Activated naive CD4-positive, alpha-beta T cell treated with anti-CD3 and anti-CD28 coated beads for 36 hours (primary cell): ENCODE measurements at regions not wholly inside any gene's neighbourhood (a gene's known extent, or its start where the extent isn't known, plus 50 kb on each side); places are given as distances from the start of the nearest gene placed in this dataset.
"Not testable (repeated sequence)": the region's sequence is repeated elsewhere in the genome, so short reads cannot be mapped to it uniquely, and the experiment has no call there.

ENCODE experiments used
- CTCF ChIA-PET: fragments of 350-600 bp; sonication (Branson Sonifier 250); formaldehyde crosslinking; loops from one replicate; lab custom pipeline; 2021; ENCODE audit warnings: antibody characterized with exemption; lab: Charles Lee
- DNase-seq: peaks from one replicate; pipeline ENCODE4 v3.0.0-alpha.2; 2020
- H3K27ac Mint-ChIP-seq: one replicate; pipeline ENCODE4 v1.8.0; 2021; ENCODE audit warnings: mild to moderate bottlenecking, mixed read lengths
- H3K27me3 Mint-ChIP-seq: one replicate; pipeline ENCODE4 v1.8.0; 2021; ENCODE audit warnings: low read depth, mixed read lengths
- H3K36me3 Mint-ChIP-seq: one replicate; pipeline ENCODE4 v1.8.0; 2021; ENCODE audit warnings: low read depth, mixed read lengths
- H3K4me1 Mint-ChIP-seq: one replicate; pipeline ENCODE4 v1.8.0; 2021; ENCODE audit warnings: low read depth, mixed read lengths
- H3K4me3 Mint-ChIP-seq: one replicate; pipeline ENCODE4 v1.8.0; 2021; ENCODE audit warnings: mild to moderate bottlenecking, moderate library complexity, mixed read lengths
- H3K9me3 Mint-ChIP-seq: one replicate; pipeline ENCODE4 v1.8.0; 2021; ENCODE audit warnings: mixed read lengths
- intact Hi-C: fragments of 100-400 bp; cut with micrococcal nuclease; formaldehyde crosslinking; loops from one replicate; pipeline ENCODE4 v1.15.1; 2023

GRCh38 chr2:183866666-183867065 lies 731.7 kb upstream of the ZNF804A start:
- Mint-ChIP-seq H3K9me3 (peaks cover 3% of the 10 kb centered on the region), H3K27ac (no peak overlapping the region), H3K4me1 (no peaks in the 10 kb centered on the region), H3K36me3 (no peaks in the 10 kb centered on the region), H3K4me3 (no peak overlapping the region), H3K27me3 (no peaks in the 10 kb centered on the region)
- no peak for DNase-seq
- intact Hi-C loops, result no loop called here
- CTCF ChIA-PET, result no interaction called here

- Mint-ChIP-seq H3K4me3 (no peak overlapping the region), H3K4me1 (no peaks in the 10 kb centered on the region), H3K36me3 (no peaks in the 10 kb centered on the region), H3K9me3 (peaks cover 3% of the 10 kb centered on the region), H3K27me3 (no peaks in the 10 kb centered on the region), H3K27ac (no peak overlapping the region)
- intact Hi-C loops, result no loop called here
- DNase-seq, result no peak
- CTCF ChIA-PET, result no interaction called here
Observed at GRCh38 chr2:183867206-183867605, 731.1 kb upstream of the ZNF804A start.

GRCh38 chr2:183868153-183868552 lies 730.2 kb upstream of the ZNF804A start:
- Mint-ChIP-seq H3K36me3 (no peaks in the 10 kb centered on the region), H3K4me1 (no peaks in the 10 kb centered on the region), H3K9me3 (peaks cover 5% of the 10 kb centered on the region), H3K27me3 (no peaks in the 10 kb centered on the region), H3K4me3 (no peak overlapping the region), H3K27ac (no peak overlapping the region)
- intact Hi-C loops, result no loop called here
- DNase-seq, result no peak
- CTCF ChIA-PET, result no interaction called here

GRCh38 chr2:183868707-183869106 lies 729.6 kb upstream of the ZNF804A start:
- no peak for DNase-seq
- Mint-ChIP-seq H3K27ac (no peak overlapping the region), H3K4me1 (no peaks in the 10 kb centered on the region), H3K27me3 (no peaks in the 10 kb centered on the region), H3K4me3 (no peak overlapping the region), H3K36me3 (no peaks in the 10 kb centered on the region), H3K9me3 (peaks cover 8% of the 10 kb centered on the region)
- CTCF ChIA-PET, result no interaction called here
- intact Hi-C loops, result no loop called here

GRCh38 chr2:183872131-183872530 lies 726.2 kb upstream of the ZNF804A start:
- H3K27ac Mint-ChIP-seq, result no peak overlapping the region
- H3K27me3 Mint-ChIP-seq, result no peaks in the 10 kb centered on the region
- no peak overlapping the region for H3K4me3 Mint-ChIP-seq
- no peaks in the 10 kb centered on the region for H3K4me1 Mint-ChIP-seq
- DNase-seq, result no peak
- CTCF ChIA-PET, result interaction anchor here (0.5 kb wide), 1 partner anchor 466 kb away, joined by 3 read pairs; no protein-coding TSS in a partner anchor
- peaks cover 4% of the 10 kb centered on the region for H3K9me3 Mint-ChIP-seq
- no peaks in the 10 kb centered on the region for H3K36me3 Mint-ChIP-seq
- intact Hi-C loops, result no loop called here

- Mint-ChIP-seq H3K27ac (no peak overlapping the region), H3K4me1 (no peaks in the 10 kb centered on the region), H3K27me3 (no peaks in the 10 kb centered on the region), H3K4me3 (no peak overlapping the region), H3K9me3 (peaks cover 8% of the 10 kb centered on the region), H3K36me3 (no peaks in the 10 kb centered on the region)
- intact Hi-C loops, result no loop called here
- no peak for DNase-seq
- CTCF ChIA-PET, result no interaction called here
Observed at GRCh38 chr2:183881978-183882377, 716.4 kb upstream of the ZNF804A start.

- intact Hi-C loops, result no loop called here
- Mint-ChIP-seq H3K4me1 (no peaks in the 10 kb centered on the region), H3K4me3 (no peak overlapping the region), H3K36me3 (no peaks in the 10 kb centered on the region), H3K27ac (no peak overlapping the region), H3K9me3 (peaks cover 4% of the 10 kb centered on the region), H3K27me3 (no peaks in the 10 kb centered on the region)
- DNase-seq, result no peak
- CTCF ChIA-PET, result interaction anchor here (0.6 kb wide), 1 partner anchor 477 kb away, joined by 3 read pairs; no protein-coding TSS in a partner anchor
Observed at GRCh38 chr2:183892315-183892941, 705.9 kb upstream of the ZNF804A start.

- no peak for DNase-seq
- CTCF ChIA-PET, result no interaction called here
- Mint-ChIP-seq H3K4me1 (no peaks in the 10 kb centered on the region), H3K27me3 (no peaks in the 10 kb centered on the region), H3K4me3 (no peak overlapping the region), H3K9me3 (peaks cover 1% of the 10 kb centered on the region), H3K27ac (no peak overlapping the region), H3K36me3 (no peaks in the 10 kb centered on the region)
- intact Hi-C loops, result no loop called here
Observed at GRCh38 chr2:183898641-183899040, 699.7 kb upstream of the ZNF804A start.

GRCh38 chr2:183901931-183902330 lies 696.4 kb upstream of the ZNF804A start:
- no peaks in the 10 kb centered on the region for H3K36me3 Mint-ChIP-seq
- CTCF ChIA-PET, result no interaction called here
- H3K9me3 Mint-ChIP-seq, result peaks cover 1% of the 10 kb centered on the region
- no peaks in the 10 kb centered on the region for H3K4me1 Mint-ChIP-seq
- DNase-seq, result no peak
- no peak overlapping the region for H3K4me3 Mint-ChIP-seq
- no peaks in the 10 kb centered on the region for H3K27me3 Mint-ChIP-seq
- intact Hi-C loops, result no loop called here
- H3K27ac Mint-ChIP-seq, result no peak overlapping the region

- CTCF ChIA-PET, result no interaction called here
- Mint-ChIP-seq H3K27me3 (no peaks in the 10 kb centered on the region), H3K4me3 (no peak overlapping the region), H3K36me3 (no peaks in the 10 kb centered on the region), H3K27ac (no peak overlapping the region), H3K4me1 (no peaks in the 10 kb centered on the region), H3K9me3 (no peaks in the 10 kb centered on the region)
- intact Hi-C loops, result no loop called here
- DNase-seq, result no peak
Observed at GRCh38 chr2:183903026-183903425, 695.3 kb upstream of the ZNF804A start.

GRCh38 chr2:183916041-183916440 lies 682.3 kb upstream of the ZNF804A start:
- intact Hi-C loops, H3K27me3 Mint-ChIP-seq, H3K36me3 Mint-ChIP-seq, CTCF ChIA-PET, H3K4me1 Mint-ChIP-seq, H3K9me3 Mint-ChIP-seq, DNase-seq, H3K4me3 Mint-ChIP-seq, H3K27ac Mint-ChIP-seq: not testable (repeated sequence)

GRCh38 chr2:183919167-183919566 lies 679.2 kb upstream of the ZNF804A start:
- no peak overlapping the region for H3K4me3 Mint-ChIP-seq
- H3K9me3 Mint-ChIP-seq, result peaks cover 3% of the 10 kb centered on the region
- DNase-seq, result no peak
- no peaks in the 10 kb centered on the region for H3K36me3 Mint-ChIP-seq
- H3K4me1 Mint-ChIP-seq, result no peaks in the 10 kb centered on the region
- CTCF ChIA-PET, result interaction anchor here (0.6 kb wide), 1 partner anchor 1496 kb away, joined by 3 read pairs; no protein-coding TSS in a partner anchor
- H3K27me3 Mint-ChIP-seq, result no peaks in the 10 kb centered on the region
- intact Hi-C loops, result no loop called here
- H3K27ac Mint-ChIP-seq, result no peak overlapping the region

- Mint-ChIP-seq H3K4me1 (no peaks in the 10 kb centered on the region), H3K4me3 (no peak overlapping the region), H3K27me3 (no peaks in the 10 kb centered on the region), H3K36me3 (no peaks in the 10 kb centered on the region), H3K9me3 (peaks cover 3% of the 10 kb centered on the region), H3K27ac (no peak overlapping the region)
- no peak for DNase-seq
- CTCF ChIA-PET, result interaction anchor here (0.6 kb wide), 1 partner anchor 1497 kb away, joined by 3 read pairs; no protein-coding TSS in a partner anchor
- intact Hi-C loops, result no loop called here
Observed at GRCh38 chr2:183919926-183920325, 678.4 kb upstream of the ZNF804A start.
